Muscle of arm (tissue), 1 donor: ENCODE measurements at regions not wholly inside any gene's neighbourhood (a gene's known extent, or its start where the extent isn't known, plus 50 kb on each side); places are given as distances from the start of the nearest gene placed in this dataset.

Source experiments
- DNase-seq: peaks from one replicate; pipeline ENCODE4 v3.0.0-alpha.2; 2013

GRCh38 chr3:79874646-79875045 lies 106.8 kb upstream of the ROBO1 start:
- DNase-seq, result no peak

DNA sequence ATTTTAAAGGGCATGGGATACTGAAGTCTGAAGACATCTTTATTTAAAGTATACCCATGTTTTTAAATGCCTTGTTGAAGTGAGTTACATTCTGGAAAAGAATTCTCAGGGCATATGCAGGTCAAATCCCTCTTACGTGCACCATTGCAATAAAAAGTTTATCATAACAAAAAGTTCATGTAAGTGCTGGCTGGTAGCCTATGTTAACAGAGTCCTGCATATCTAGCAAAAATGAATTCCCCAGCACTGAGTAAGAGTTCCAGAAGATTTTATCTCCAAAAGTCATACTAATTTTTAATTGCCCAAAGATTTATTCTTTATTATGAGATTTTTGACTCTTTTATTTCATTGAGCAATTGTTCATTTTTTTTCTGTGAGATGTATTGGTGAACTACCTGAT lies 104.7 kb upstream of the ROBO1 start:
- no peak for DNase-seq

DNA sequence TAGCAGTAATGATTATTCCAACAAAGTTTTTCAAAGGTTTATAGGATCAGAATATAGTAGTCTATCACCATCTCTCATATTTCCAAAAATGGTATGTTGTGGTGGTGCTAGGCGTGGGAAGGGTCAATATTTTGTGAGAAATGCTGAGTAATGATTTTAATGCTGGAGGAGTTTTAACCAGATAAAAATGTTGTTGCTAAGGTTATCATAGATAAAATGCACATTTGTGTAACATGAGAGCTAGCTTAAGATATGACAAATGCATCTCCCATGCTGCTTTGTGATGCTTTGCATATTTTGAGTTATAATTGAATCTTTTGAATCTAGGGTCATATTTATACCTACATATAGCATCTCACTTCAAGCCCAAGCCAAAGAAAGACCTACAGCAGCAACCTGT lies 103.9 kb upstream of the ROBO1 start:
- no peak for DNase-seq

GRCh38 chr3:79870313-79870620 lies 102.5 kb upstream of the ROBO1 start:
- no peak for DNase-seq

- DNase-seq, result no peak
These were observed 101.9 kb upstream of the ROBO1 start for GRCh38 chr3:79869461-79870312.

GRCh38 chr3:79866162-79866561 lies 98.4 kb upstream of the ROBO1 start:
- DNase-seq, result no peak

DNA sequence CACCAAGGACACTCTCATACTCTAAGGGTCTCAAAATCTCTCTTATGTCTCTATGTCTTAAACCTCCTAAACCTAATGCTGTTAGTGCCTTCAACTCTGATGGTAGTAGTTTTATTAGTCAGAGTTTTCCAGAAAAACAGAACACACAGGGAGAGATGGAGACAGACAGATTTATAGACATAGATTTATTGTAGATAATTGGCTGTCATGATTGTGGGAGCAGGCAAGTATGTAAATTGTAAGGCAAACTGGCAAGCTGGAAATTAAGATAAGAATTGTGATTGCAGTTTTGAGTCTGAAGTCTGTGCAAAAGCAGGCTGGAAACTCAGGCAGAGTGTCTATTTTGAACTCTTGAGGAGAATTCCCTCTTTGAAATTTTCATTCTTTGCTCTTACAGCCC lies 96.3 kb upstream of the ROBO1 start:
- DNase-seq, result no peak

GRCh38 chr3:79848876-79849275 lies 81.1 kb upstream of the ROBO1 start:
- no peak for DNase-seq

DNA sequence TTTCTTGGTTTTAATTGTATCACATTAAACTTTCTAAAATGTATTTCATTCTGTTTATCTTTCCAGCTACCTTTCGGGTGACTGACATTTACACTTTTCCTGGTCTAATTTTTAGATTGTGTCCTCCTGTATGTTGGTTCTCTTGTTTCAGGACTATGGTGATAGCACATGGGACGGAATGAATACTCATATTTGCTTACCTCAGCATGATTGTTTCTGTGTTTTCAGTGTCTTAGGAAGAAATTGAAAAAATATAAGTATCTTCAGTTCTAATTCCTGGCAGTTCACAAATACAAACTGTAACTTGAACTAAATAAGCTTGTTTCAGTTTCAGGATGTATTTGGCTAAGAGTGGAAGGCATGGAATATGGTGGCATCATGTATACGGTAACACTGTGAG lies 80.1 kb upstream of the ROBO1 start:
- no peak for DNase-seq

GRCh38 chr3:79846148-79846933 lies 78.5 kb upstream of the ROBO1 start:
- no peak for DNase-seq

DNA sequence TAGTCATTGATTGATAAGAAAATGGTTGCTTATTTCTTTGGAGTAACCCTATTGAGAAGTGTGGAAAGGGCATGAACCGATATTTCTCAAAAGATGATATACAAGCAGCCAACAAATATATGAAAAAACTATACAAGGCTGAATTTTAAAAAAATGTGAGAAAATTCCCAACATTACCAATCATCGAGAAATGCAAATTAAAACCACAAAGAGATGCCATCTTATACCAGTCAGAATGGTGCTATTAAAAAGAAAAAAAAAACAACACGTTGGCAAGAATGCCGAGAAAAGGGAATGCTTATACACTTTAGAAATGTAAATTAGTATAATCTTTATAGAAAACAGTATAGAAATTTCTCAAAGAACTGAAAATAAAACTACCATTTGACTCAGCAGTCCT lies 77.7 kb upstream of the ROBO1 start:
- no peak for DNase-seq

GRCh38 chr3:79844176-79844575 lies 76.4 kb upstream of the ROBO1 start:
- no peak for DNase-seq

DNA sequence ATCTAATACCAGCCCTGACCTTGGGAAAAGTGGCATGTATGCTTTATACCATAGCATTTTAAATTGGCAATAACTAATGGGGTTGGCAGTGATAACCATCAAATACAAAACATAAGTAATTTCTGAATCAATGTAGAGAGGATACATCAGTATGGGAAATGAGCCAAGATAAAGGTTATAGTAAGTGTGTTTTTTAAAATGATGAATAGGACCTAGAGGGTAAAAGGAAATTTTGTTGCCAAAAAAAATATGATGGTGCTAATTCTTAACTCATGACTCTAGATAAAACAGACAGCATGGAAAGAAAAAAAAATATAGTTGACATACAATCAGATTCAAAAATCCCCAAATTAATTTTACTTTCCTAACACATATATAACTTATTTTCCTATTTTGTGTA lies 75.4 kb upstream of the ROBO1 start:
- no peak for DNase-seq

DNA sequence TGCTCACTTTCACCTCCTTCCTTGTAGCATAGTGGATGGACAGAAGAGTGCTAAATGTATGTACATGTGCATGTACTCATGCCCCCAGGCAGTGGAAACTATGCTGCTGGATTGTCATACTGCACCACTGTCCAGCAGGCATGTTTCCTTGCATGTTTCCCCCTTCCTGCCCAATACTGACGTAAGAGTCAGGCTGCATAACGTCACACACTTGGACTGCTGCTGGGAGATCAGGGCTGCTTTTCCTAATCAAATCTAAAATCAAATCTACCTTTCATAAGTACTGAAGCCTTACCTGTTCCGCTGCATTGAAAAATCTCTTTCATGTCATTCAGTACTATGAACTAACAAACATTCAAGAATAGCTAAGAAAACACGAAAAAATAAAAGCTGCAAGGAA lies 67.9 kb upstream of the ROBO1 start:
- DNase-seq, result no peak

- no peak for DNase-seq
These were observed 56.4 kb upstream of the ROBO1 start for GRCh38 chr3:79824166-79824565.

GRCh38 chr3:79822076-79822475 lies 54.3 kb upstream of the ROBO1 start:
- no peak for DNase-seq

DNA sequence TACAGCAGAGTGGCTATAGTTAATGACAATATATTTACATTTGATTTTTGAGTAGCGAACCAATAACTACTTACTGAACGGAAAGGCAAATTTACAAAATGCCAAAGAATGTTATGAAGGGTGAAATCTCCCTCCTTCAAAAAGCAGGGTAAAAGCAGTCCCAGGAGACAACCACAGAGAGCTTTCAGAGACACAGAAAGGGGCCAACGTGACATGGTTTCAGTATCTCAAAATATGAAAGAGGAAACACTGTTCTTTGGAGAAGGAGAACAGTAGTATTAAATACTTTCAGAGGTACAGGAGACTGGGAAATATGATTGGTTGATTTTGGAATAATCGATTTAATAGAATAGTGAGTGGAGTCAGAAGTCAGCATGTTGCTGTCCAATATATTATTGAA lies 52.3 kb upstream of the ROBO1 start:
- no peak for DNase-seq

GRCh38 chr3:79818015-79818414 lies 50.2 kb upstream of the ROBO1 start:
- no peak for DNase-seq
